ENCODE measurements at regions not wholly inside any gene's neighbourhood (a gene's known extent, or its start where the extent isn't known, plus 50 kb on each side); places are given as distances from the start of the nearest gene placed in this dataset.

- no peaks in the 10 kb centered on the region for H3K36me3 Mint-ChIP-seq (ENCODE audit: insufficient read depth, unreplicated experiment)
- intact Hi-C loops (cut with micrococcal nuclease; ENCODE audit: unreplicated experiment) = no loop called here
- CTCF ChIA-PET = no interaction called here
- peaks cover 5% of the 10 kb centered on the region for H3K9me3 Mint-ChIP-seq (ENCODE audit: low read depth, unreplicated experiment)
- no peaks in the 10 kb centered on the region for H3K4me1 Mint-ChIP-seq (ENCODE audit: low read depth, unreplicated experiment)
- H3K4me3 Mint-ChIP-seq (ENCODE audit: low read depth, unreplicated experiment) = no peak overlapping the region
- DNase-seq = no peak
- no peak for TF ChIP-seq CTCF (IDR thresholded peaks at IDR 0.05; ENCODE audit: unreplicated experiment)
- H3K27me3 Mint-ChIP-seq (ENCODE audit: unreplicated experiment) = peaks cover 29% of the 10 kb centered on the region
- no TSS peak for BruUV-seq (replicated peaks)
- H3K27ac Mint-ChIP-seq (ENCODE audit: unreplicated experiment) = no peak overlapping the region
These were observed 105.6 kb upstream of the BMPER start for GRCh38 chr7:33799766-33800165.

GRCh38 chr7:33802600-33802999, 102.7 kb upstream of the BMPER start:
- CTCF ChIA-PET = no interaction called here
- H3K27me3 Mint-ChIP-seq (ENCODE audit: unreplicated experiment) = peaks cover 37% of the 10 kb centered on the region
- H3K4me1 Mint-ChIP-seq (ENCODE audit: low read depth, unreplicated experiment) = no peaks in the 10 kb centered on the region
- no peak for TF ChIP-seq CTCF (IDR thresholded peaks at IDR 0.05; ENCODE audit: unreplicated experiment)
- no TSS peak for BruUV-seq (replicated peaks)
- no peak overlapping the region for H3K27ac Mint-ChIP-seq (ENCODE audit: unreplicated experiment)
- no peak overlapping the region for H3K4me3 Mint-ChIP-seq (ENCODE audit: low read depth, unreplicated experiment)
- peaks cover 5% of the 10 kb centered on the region for H3K9me3 Mint-ChIP-seq (ENCODE audit: low read depth, unreplicated experiment)
- intact Hi-C loops (cut with micrococcal nuclease; ENCODE audit: unreplicated experiment) = no loop called here
- DNase-seq = no peak
- H3K36me3 Mint-ChIP-seq (ENCODE audit: insufficient read depth, unreplicated experiment) = no peaks in the 10 kb centered on the region

GRCh38 chr7:33804140-33804660, 101.1 kb upstream of the BMPER start:
- H3K9me3 Mint-ChIP-seq (ENCODE audit: low read depth, unreplicated experiment) = peaks cover 3% of the 10 kb centered on the region
- no TSS peak for BruUV-seq (replicated peaks)
- peaks cover 29% of the 10 kb centered on the region for H3K27me3 Mint-ChIP-seq (ENCODE audit: unreplicated experiment)
- H3K4me1 Mint-ChIP-seq (ENCODE audit: low read depth, unreplicated experiment) = no peaks in the 10 kb centered on the region
- no peak for TF ChIP-seq CTCF (IDR thresholded peaks at IDR 0.05; ENCODE audit: unreplicated experiment)
- H3K4me3 Mint-ChIP-seq (ENCODE audit: low read depth, unreplicated experiment) = no peak overlapping the region
- DNase-seq = no peak
- CTCF ChIA-PET = no interaction called here
- no peak overlapping the region for H3K27ac Mint-ChIP-seq (ENCODE audit: unreplicated experiment)
- intact Hi-C loops (cut with micrococcal nuclease; ENCODE audit: unreplicated experiment) = no loop called here
- H3K36me3 Mint-ChIP-seq (ENCODE audit: insufficient read depth, unreplicated experiment) = no peaks in the 10 kb centered on the region

- Mint-ChIP-seq H3K4me1 (ENCODE audit: low read depth, unreplicated experiment) (no peaks in the 10 kb centered on the region), H3K27me3 (ENCODE audit: unreplicated experiment) (peaks cover 22% of the 10 kb centered on the region), H3K36me3 (ENCODE audit: insufficient read depth, unreplicated experiment) (no peaks in the 10 kb centered on the region), H3K9me3 (ENCODE audit: low read depth, unreplicated experiment) (peaks cover under 1% of the 10 kb centered on the region), H3K27ac (ENCODE audit: unreplicated experiment) (no peak overlapping the region), H3K4me3 (ENCODE audit: low read depth, unreplicated experiment) (no peak overlapping the region)
- TF ChIP-seq CTCF (IDR thresholded peaks at IDR 0.05; ENCODE audit: unreplicated experiment) = no peak
- CTCF ChIA-PET = interaction anchor here (0.6 to 1.1 kb wide), 3 partner anchors 9 to 1383 kb away, joined by 3 to 4 read pairs (median 3); no protein-coding TSS in a partner anchor
- intact Hi-C loops (cut with micrococcal nuclease; ENCODE audit: unreplicated experiment) = no loop called here
- no peak for DNase-seq
- no TSS peak for BruUV-seq (replicated peaks)
These were observed 99.6 kb upstream of the BMPER start for GRCh38 chr7:33805630-33806233.

Measured in Calu3 (cell line).